ENCODE measurements at regions not wholly inside any gene's neighbourhood (a gene's known extent, or its start where the extent isn't known, plus 50 kb on each side); places are given as distances from the start of the nearest gene placed in this dataset.

- WGBS, 4 donors = 17 to 48% (median 29%) methylated on average over 1 of the region's 1 CpG
- Histone ChIP-seq H3K36me3 (no peaks in the 10 kb centered on the region), H3K27me3 (no peaks in the 10 kb centered on the region), H3K9me3 (peaks cover 0 to 9% (median under 1%) of the 10 kb centered on the region in 12 donors), H3K27ac (no peak overlapping the region), H3K4me3 (no peak overlapping the region), H3K4me1 (no peaks in the 10 kb centered on the region)
- ATAC-seq (no peak), DNase-seq (no peak)
- no peak for TF ChIP-seq POLR2A (IDR thresholded peaks at IDR 0.05)
- TF ChIP-seq CTCF (IDR thresholded peaks at IDR 0.05) = no peak
- intact Hi-C loops (cut with DNase I) = no loop called here
Measured at GRCh38 chr10:108238261-108238660, 1073.8 kb upstream of the SORCS1 start.

GRCh38 chr10:108230478-108231170 lies 1066.1 kb upstream of the SORCS1 start:
- no peak for TF ChIP-seq POLR2A (IDR thresholded peaks at IDR 0.05)
- TF ChIP-seq CTCF (IDR thresholded peaks at IDR 0.05) = no peak
- 74 to 80% (median 78%) methylated on average over 5 of the region's 5 CpGs for WGBS, 4 donors
- Histone ChIP-seq H3K27me3 (no peaks in the 10 kb centered on the region), H3K4me1 (no peaks in the 10 kb centered on the region), H3K27ac (no peak overlapping the region), H3K4me3 (no peak overlapping the region), H3K9me3 (no peaks in the 10 kb centered on the region), H3K36me3 (no peaks in the 10 kb centered on the region)
- no peak for DNase-seq
- intact Hi-C loops (cut with DNase I) = no loop called here
- no peak for ATAC-seq

GRCh38 chr10:108208732-108209131 lies 1044.2 kb upstream of the SORCS1 start:
- no peaks in the 10 kb centered on the region for H3K27me3 ChIP-seq
- H3K4me3 ChIP-seq = no peak overlapping the region
- no peak for TF ChIP-seq POLR2A (IDR thresholded peaks at IDR 0.05)
- no peak for TF ChIP-seq CTCF (IDR thresholded peaks at IDR 0.05)
- 93 to 94% (median 93%) methylated on average over 2 of the region's 2 CpGs for WGBS, 4 donors
- H3K27ac ChIP-seq = no peak overlapping the region
- ATAC-seq (no peak), DNase-seq (no peak)
- H3K36me3 ChIP-seq = no peaks in the 10 kb centered on the region
- peaks cover 0 to 14% (median 0%) of the 10 kb centered on the region in 12 donors for H3K9me3 ChIP-seq
- no peaks in the 10 kb centered on the region for H3K4me1 ChIP-seq
- intact Hi-C loops (cut with DNase I) = no loop called here

GRCh38 chr10:108208038-108208437 lies 1043.5 kb upstream of the SORCS1 start:
- intact Hi-C loops (cut with DNase I) = no loop called here
- DNase-seq (no peak), ATAC-seq (no peak)
- H3K36me3 ChIP-seq = no peaks in the 10 kb centered on the region
- no peak overlapping the region for H3K27ac ChIP-seq
- no peaks in the 10 kb centered on the region for H3K4me1 ChIP-seq
- H3K27me3 ChIP-seq = no peaks in the 10 kb centered on the region
- no peak overlapping the region for H3K4me3 ChIP-seq
- no peak for TF ChIP-seq CTCF (IDR thresholded peaks at IDR 0.05)
- no peak for TF ChIP-seq POLR2A (IDR thresholded peaks at IDR 0.05)
- 53 to 67% (median 61%) methylated on average over 3 of the region's 3 CpGs for WGBS, 4 donors
- peaks cover 0 to 14% (median 0%) of the 10 kb centered on the region in 12 donors for H3K9me3 ChIP-seq

Measured in heart left ventricle (tissue), 16 donors.